Dedifferentiated amniotic fluid mesenchymal stem cell (primary cell): ENCODE measurements at regions not wholly inside any gene's neighbourhood (a gene's known extent, or its start where the extent isn't known, plus 50 kb on each side); places are given as distances from the start of the nearest gene placed in this dataset.
"Not testable (repeated sequence)": the region's sequence is repeated elsewhere in the genome, so short reads cannot be mapped to it uniquely, and the experiment has no call there.

Experiments
- DNase-seq: peaks from one replicate; pipeline ENCODE4 v3.0.0-alpha.2; 2016; ENCODE audit errors: extremely low spot score

- not testable (repeated sequence) for DNase-seq
These were observed 360.1 kb upstream of the CHORDC1 start for GRCh38 chr11:90582999-90583398.

GRCh38 chr11:90564531-90564930 is 341.7 kb upstream of the CHORDC1 start:
- DNase-seq = no peak

- no peak for DNase-seq
These were observed 335.5 kb upstream of the CHORDC1 start for GRCh38 chr11:90558328-90558865.

- no peak for DNase-seq
These were observed 333.8 kb upstream of the CHORDC1 start for GRCh38 chr11:90556606-90557005.

GRCh38 chr11:90556026-90556425 is 333.2 kb upstream of the CHORDC1 start:
- DNase-seq = no peak

- no peak for DNase-seq
These were observed 332.6 kb upstream of the CHORDC1 start for GRCh38 chr11:90555477-90555876.

- no peak for DNase-seq
These were observed 319.2 kb upstream of the CHORDC1 start for GRCh38 chr11:90542092-90542491.

GRCh38 chr11:90536301-90536700 is 313.5 kb upstream of the CHORDC1 start:
- no peak for DNase-seq

- no peak for DNase-seq
These were observed 309.3 kb upstream of the CHORDC1 start for GRCh38 chr11:90532125-90532524.

- no peak for DNase-seq
These were observed 308.2 kb upstream of the CHORDC1 start for GRCh38 chr11:90531001-90531400.

- no peak for DNase-seq
These were observed 303.1 kb upstream of the CHORDC1 start for GRCh38 chr11:90525962-90526361.

- DNase-seq = no peak
These were observed 290.0 kb upstream of the CHORDC1 start for GRCh38 chr11:90512846-90513245.

GRCh38 chr11:90510839-90511238 is 288.0 kb upstream of the CHORDC1 start:
- no peak for DNase-seq

- no peak for DNase-seq
These were observed 278.2 kb upstream of the CHORDC1 start for GRCh38 chr11:90500922-90501568.

GRCh38 chr11:90496722-90497121 is 273.9 kb upstream of the CHORDC1 start:
- DNase-seq = no peak

GRCh38 chr11:90493379-90493778 is 270.5 kb upstream of the CHORDC1 start:
- no peak for DNase-seq

GRCh38 chr11:90491466-90491865 is 268.6 kb upstream of the CHORDC1 start:
- DNase-seq = no peak

- no peak for DNase-seq
These were observed 253.7 kb upstream of the CHORDC1 start for GRCh38 chr11:90476442-90477007.

- DNase-seq = no peak
These were observed 246.1 kb upstream of the CHORDC1 start for GRCh38 chr11:90468923-90469322.

- no peak for DNase-seq
These were observed 242.7 kb upstream of the CHORDC1 start for GRCh38 chr11:90465553-90465952.

- DNase-seq = not testable (repeated sequence)
These were observed 232.6 kb upstream of the CHORDC1 start for GRCh38 chr11:90455347-90455920.

- no peak for DNase-seq
These were observed 230.7 kb upstream of the CHORDC1 start for GRCh38 chr11:90453525-90453924.

- no peak for DNase-seq
These were observed 226.8 kb upstream of the CHORDC1 start for GRCh38 chr11:90449606-90450005.
